GM19351 (cell line): ENCODE measurements at regions not wholly inside any gene's neighbourhood (a gene's known extent, or its start where the extent isn't known, plus 50 kb on each side); places are given as distances from the start of the nearest gene placed in this dataset.

Experiments
- ATAC-seq: cut with Tn5 transposase; IDR thresholded peaks from one replicate; pipeline ENCODE4 v1.9.1; 2021; ENCODE audit warnings: mild to moderate bottlenecking, moderate library complexity; ENCODE audit not compliant: unreplicated experiment

GRCh38 chr1:88104886-88105285 is 579.2 kb upstream of the PKN2 start:
- no peak for ATAC-seq

- no peak for ATAC-seq
Measured at GRCh38 chr1:88111816-88112215, 572.3 kb upstream of the PKN2 start.

- no peak for ATAC-seq
Measured at GRCh38 chr1:88117597-88117996, 566.5 kb upstream of the PKN2 start.

DNA sequence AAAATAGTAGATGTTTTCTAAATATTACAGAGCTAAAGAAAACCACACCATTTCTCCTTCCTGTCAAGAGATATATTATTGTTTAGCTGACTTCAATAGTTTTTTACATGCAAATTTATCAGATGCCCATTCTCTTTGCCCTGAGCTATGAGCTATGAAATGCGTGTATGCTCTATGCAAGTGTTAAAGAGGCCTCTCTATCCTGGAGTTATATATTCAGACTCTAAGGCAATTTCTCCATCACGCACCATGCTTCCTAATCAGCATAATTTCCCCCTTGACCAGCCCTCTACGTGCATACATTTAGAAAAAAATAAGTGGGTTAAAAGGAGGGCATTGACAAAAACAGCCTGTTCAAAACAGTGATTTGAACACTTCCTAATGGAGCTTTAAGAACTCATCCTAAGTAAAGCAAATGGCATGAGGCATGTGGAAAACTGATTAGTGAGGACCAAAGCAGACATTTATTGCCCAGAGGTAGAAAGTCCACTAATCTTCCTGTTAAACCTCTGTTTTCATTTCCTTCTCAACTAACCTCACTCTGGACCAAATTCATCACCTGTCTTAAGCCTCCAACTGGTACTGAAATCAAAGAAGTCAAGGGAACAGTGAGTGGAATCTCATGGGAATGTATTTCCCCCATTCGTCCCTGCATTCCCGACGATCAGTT is 565.8 kb upstream of the PKN2 start:
- ATAC-seq, result no peak

GRCh38 chr1:88124614-88125013 is 559.5 kb upstream of the PKN2 start:
- no peak for ATAC-seq

DNA sequence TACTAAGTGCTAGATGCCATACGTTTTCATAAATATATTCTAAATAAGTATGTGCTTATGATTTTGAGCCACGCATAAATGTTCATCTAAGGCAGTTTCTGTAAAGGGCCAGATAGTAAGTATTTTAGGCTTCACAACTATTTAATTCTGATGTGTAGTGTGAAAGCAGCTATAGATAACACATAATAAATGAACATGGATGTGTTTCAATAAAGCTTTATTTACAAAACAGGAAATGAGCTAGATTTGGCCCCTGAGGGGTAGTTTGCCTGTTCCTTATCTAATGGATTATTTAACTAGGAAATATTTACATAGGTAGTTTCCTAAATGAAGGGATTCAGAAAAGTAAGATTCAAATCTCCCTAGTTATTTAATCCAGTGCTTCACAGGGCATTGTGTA is 557.6 kb upstream of the PKN2 start:
- ATAC-seq, result no peak

GRCh38 chr1:88133991-88134390 is 550.1 kb upstream of the PKN2 start:
- ATAC-seq, result no peak

- ATAC-seq, result no peak
Measured at GRCh38 chr1:88134983-88135921, 548.8 kb upstream of the PKN2 start.

GRCh38 chr1:88139633-88140032 is 544.4 kb upstream of the PKN2 start:
- no peak for ATAC-seq

GRCh38 chr1:88140325-88140724 is 543.7 kb upstream of the PKN2 start:
- ATAC-seq, result no peak

DNA sequence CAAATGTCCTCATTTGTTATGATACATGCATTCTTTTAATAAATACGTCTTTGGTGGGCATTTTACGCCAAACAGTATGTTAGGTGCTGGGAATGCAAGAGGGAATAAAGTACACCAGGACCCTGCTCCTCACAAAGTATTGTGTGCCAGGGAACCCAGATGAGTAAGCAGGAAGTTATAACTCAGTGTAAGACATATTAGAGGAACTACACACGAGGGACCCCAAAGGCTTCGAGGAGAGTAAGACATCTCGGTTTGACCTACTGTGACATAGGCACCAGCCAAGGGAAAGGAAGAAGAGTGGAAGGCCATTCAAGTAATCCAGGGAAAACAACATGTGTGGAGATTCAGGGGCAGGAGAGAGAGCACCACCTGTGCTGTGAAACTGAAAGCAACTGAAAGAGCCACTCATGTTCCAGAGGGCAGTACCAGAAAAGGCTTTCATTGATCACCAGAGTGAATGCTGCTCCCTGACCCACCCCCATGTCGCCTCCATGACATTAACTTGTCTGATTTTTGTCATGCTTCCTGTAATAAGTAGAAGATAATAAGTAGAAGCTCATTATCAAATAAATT is 542.5 kb upstream of the PKN2 start:
- no peak for ATAC-seq

DNA sequence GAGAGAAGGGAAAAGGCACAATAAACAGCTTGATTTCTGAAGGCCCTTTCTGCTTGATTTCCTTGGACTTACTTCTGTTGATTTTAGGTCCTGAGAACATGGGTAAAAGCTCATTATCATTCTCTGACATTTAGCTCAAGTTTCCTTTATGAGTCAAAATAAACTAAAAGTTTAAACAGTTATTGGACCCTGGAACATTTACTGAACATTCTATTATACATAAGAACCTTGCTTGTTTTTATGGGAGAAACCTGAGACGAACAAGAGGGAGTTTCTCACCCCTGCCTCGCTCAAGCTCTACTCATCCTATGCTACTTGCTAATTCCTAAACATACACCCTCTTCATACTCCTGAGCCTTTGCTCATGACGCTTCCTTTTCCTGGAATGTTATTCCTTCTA is 538.3 kb upstream of the PKN2 start:
- no peak for ATAC-seq

GRCh38 chr1:88149686-88150085 is 534.4 kb upstream of the PKN2 start:
- no peak for ATAC-seq

GRCh38 chr1:88150330-88150729 is 533.7 kb upstream of the PKN2 start:
- no peak for ATAC-seq

GRCh38 chr1:88163187-88163586 is 520.9 kb upstream of the PKN2 start:
- no peak for ATAC-seq

DNA sequence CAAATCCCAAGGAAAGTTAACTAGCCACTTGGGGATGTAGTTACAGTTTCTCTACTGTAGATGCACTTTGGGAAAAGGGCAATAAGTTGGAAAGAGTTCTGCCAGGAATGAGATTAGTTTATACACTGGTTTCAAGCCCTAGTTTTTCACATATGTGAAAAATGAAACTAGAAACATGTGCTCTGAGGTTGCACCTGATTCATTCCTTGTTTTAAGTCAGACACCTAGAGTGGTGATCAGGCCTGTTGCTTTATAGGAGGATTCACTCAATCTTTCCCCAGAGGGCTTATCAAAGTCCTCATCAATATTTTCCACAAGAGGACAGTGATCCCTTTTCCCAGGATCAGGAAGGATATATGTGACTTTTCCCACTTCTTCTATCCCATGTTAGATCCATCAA is 515.9 kb upstream of the PKN2 start:
- peak; percentile 44 for ATAC-seq

DNA sequence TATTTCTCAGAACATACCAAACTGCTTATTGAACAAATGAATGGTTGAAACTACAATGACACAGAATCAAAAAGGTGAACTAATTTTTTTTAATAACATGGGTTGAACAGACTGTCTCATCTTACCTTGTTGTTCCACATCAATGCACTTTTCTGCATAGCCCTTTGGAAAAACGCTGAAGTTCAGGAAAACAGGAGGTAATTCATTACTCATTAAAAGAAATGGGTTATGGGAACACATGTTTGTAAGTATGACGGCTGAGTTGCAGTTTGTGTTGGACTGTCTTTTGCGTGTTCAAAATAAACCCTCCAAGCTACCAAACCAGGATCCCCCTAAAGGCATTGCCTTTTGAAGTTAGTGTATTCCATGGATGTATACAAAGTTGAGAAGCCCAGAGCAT is 514.9 kb upstream of the PKN2 start:
- ATAC-seq, result no peak

GRCh38 chr1:88169939-88170338 is 514.1 kb upstream of the PKN2 start:
- no peak for ATAC-seq

GRCh38 chr1:88175120-88175630 is 508.9 kb upstream of the PKN2 start:
- no peak for ATAC-seq

- ATAC-seq, result no peak
Measured at GRCh38 chr1:88175631-88176226, 508.3 kb upstream of the PKN2 start.

DNA sequence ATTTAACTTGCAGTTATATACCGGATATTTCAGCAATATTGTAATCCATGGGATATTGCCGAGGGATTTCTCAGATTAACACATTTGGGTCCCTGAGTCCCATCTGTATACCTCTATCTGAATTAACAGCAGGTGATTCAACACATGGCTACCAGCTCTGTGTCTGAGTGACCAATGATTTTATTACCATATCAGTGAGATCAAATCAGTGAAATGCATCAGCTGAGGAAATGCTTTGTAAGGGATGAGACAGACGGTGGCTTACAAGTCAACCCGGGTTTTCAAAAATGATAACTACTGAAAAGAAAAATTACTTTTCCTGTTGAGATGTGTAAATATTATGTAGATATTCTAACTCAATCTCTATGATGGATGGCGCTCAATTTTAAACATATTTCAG is 504.1 kb upstream of the PKN2 start:
- no peak for ATAC-seq
